NB4 (cell line): ENCODE measurements at regions not wholly inside any gene's neighbourhood (a gene's known extent, or its start where the extent isn't known, plus 50 kb on each side); places are given as distances from the start of the nearest gene placed in this dataset.

Source experiments
- DNase-seq: peaks from one replicate; pipeline ENCODE4 v3.0.0; 2010; ENCODE audit warnings: low read depth
- H3K4me3 ChIP-seq: one replicate; pipeline ENCODE4 v1.5.1; 2011; ENCODE audit warnings: mild to moderate bottlenecking, low read depth, low read length, moderate library complexity
- CTCF ChIP-seq: IDR thresholded peaks from one replicate; pipeline ENCODE4 v1.5.1; 2012; ENCODE audit warnings: low read depth, low read length
- MAX ChIP-seq: IDR thresholded peaks from 2 replicates; pipeline ENCODE4 v1.6.1; 2011; ENCODE audit warnings: low read depth, low read length
- MYC ChIP-seq: IDR thresholded peaks from 2 replicates; pipeline ENCODE4 v1.6.1; 2011; ENCODE audit warnings: low read depth, low read length
- POLR2A ChIP-seq: IDR thresholded peaks from 2 replicates; pipeline ENCODE4 v1.6.1; 2011; ENCODE audit warnings: mild to moderate bottlenecking; ENCODE audit not compliant: insufficient read length; ENCODE audit errors: extremely low read depth

DNA sequence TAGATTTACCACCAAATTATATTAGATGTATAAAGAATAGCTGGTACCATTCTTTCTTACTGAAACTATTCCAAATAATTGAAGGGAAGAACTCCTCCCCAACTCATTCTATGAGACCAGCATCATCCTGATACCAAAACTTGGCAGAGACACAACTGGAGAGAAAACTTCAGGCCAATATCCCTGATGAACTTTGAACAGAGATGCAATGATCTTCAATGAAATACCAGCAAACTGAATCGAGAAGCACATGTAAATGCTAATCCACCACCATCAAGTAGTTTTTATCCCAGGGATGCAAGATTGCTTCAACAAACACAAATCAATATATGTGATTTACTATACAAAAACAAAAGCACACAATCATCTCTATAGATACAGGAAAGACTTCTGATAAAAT, 329.8 kb downstream of the RDH14 start:
- no peak for TF ChIP-seq MAX
- TF ChIP-seq POLR2A: no peak
- TF ChIP-seq CTCF: no peak
- no peak for TF ChIP-seq MYC
- H3K4me3 ChIP-seq: no peak overlapping the region
- DNase-seq: no peak

DNA sequence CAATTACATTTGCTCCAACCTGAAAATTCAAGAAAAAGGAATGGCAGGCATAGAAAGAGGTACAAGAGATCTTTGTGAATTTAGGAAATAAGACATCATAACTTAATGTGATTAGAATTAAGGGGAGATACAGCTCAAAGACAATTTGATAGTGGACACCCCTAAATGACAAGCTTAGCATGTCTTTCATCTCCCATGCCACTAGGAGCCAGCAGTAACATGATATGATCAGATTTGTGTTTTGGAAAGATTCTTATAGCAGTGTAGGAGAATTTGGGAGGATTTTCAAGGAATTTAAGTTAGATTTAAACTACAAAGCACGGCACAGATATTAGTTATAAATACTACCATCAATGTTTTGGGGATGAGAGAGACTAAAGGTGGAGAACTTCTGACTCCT, 340.8 kb downstream of the RDH14 start:
- no peak overlapping the region for H3K4me3 ChIP-seq
- no peak for TF ChIP-seq MYC
- no peak for TF ChIP-seq POLR2A
- no peak for TF ChIP-seq CTCF
- no peak for TF ChIP-seq MAX
- no peak for DNase-seq

DNA sequence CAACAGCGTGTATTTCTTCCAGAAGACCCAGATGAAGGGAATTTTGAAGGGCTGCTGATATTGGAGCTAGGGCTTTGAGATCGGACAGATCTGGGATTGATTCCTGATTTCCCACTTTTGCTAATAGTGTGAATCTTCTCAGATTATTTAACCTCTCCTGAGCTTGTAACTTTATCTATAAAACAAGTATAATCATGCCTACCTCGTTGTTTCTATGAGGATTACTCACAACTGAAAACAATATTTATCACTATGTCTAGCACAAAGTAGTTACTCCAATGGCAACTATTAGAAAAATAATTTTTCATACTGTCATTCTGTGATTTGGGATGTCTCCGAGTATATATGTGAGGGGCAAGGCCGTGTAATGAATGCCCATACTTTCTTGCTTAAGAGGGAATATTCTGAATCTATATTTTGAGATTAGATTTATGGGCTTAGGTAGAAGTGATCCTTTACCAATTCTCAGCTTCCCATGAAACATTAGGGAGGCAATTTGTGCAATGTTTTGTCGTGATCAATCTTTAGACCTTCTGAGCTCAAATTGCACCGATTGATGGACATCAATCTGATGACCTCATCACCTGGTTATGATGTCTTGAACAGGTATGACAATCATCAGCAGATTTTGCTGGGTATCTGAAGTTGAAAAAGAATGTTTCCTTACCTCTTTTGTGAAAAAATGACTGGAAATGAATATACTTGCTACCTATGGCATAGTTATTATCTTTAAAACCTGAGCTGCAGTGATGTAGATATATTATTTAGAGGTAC, 339.9 kb downstream of the KCNS3 start:
- H3K4me3 ChIP-seq: no peak overlapping the region
- no peak for DNase-seq
- TF ChIP-seq POLR2A (no peak), MYC (no peak), MAX (no peak), CTCF (no peak)

DNA sequence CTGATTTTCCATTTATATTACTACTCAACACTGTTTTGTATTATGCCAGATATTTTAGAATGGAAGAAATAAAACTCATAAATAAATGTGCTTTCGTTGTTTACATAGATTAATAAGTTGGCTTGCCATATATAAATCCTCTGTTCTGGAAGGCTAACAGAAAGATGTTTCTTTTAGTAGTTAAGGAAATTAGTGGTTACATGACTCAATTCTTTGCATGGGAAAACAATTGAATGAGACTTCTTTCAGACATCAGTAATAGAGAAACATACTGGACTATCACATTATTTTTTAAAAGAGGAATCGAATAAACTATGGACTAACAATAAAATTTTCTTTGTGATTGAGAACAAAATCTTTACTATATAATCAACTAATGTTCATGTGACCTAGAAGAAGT, 336.5 kb downstream of the KCNS3 start:
- no peak overlapping the region for H3K4me3 ChIP-seq
- DNase-seq: no peak
- TF ChIP-seq POLR2A (no peak), MAX (no peak), CTCF (no peak), MYC (no peak)

- TF ChIP-seq POLR2A (no peak), CTCF (no peak), MYC (no peak), MAX (no peak)
- DNase-seq: no peak
These were observed 335.5 kb downstream of the KCNS3 start for GRCh38 chr2:18213986-18214385.

More at GRCh38 chr2:18213986-18214385, 335.5 kb downstream of the KCNS3 start:
- no peak overlapping the region for H3K4me3 ChIP-seq
